Hepatocyte (in vitro differentiated cells): ENCODE measurements at regions not wholly inside any gene's neighbourhood (a gene's known extent, or its start where the extent isn't known, plus 50 kb on each side); places are given as distances from the start of the nearest gene placed in this dataset.

ENCODE experiments used
- DNase-seq: peaks from one replicate; pipeline ENCODE4 v3.0.0-alpha.2; 2016; ENCODE audit warnings: low spot score
- H2AFZ ChIP-seq: fragments of 200-600 bp; sonication (generic); 2 replicates; pipeline ENCODE4 v1.6.0; 2016; ENCODE audit warnings: antibody characterized with exemption, mild to moderate bottlenecking
- H3K27ac ChIP-seq: fragments of 200-600 bp; sonication (generic); 2 replicates; pipeline ENCODE4 v1.5.1; 2016; ENCODE audit warnings: mild to moderate bottlenecking
- H3K27me3 ChIP-seq: fragments of 200-600 bp; sonication (generic); 2 replicates; pipeline ENCODE4 v1.6.1; 2016
- H3K36me3 ChIP-seq: fragments of 200-600 bp; sonication (generic); replicated peaks from 2 replicates; pipeline ENCODE4 v1.5.1; 2016; ENCODE audit warnings: low read depth; ENCODE audit not compliant: insufficient read depth
- H3K4me1 ChIP-seq: fragments of 200-600 bp; sonication (generic); 2 replicates; pipeline ENCODE4 v1.5.1; 2016; ENCODE audit warnings: mild to moderate bottlenecking, moderate library complexity; ENCODE audit not compliant: insufficient read depth
- H3K4me2 ChIP-seq: fragments of 200-600 bp; sonication (generic); 2 replicates; pipeline ENCODE4 v1.6.0; 2016
- H3K4me3 ChIP-seq: fragments of 200-600 bp; sonication (generic); 2 replicates; pipeline ENCODE4 v1.5.1; 2016; ENCODE audit warnings: mild to moderate bottlenecking
- H3K79me2 ChIP-seq: fragments of 200-600 bp; sonication (generic); 2 replicates; pipeline ENCODE4 v1.6.0; 2017; ENCODE audit warnings: mild to moderate bottlenecking
- H3K9me2 ChIP-seq: fragments of 200-600 bp; sonication (generic); replicated peaks from 2 replicates; pipeline ENCODE4 v1.6.0; 2017; ENCODE audit warnings: mild to moderate bottlenecking; ENCODE audit not compliant: insufficient read depth
- H3K9me3 ChIP-seq: fragments of 200-600 bp; sonication (generic); 2 replicates; pipeline ENCODE4 v1.5.1; 2016; ENCODE audit warnings: low read depth, mild to moderate bottlenecking
- H4K20me1 ChIP-seq: fragments of 200-600 bp; sonication (generic); 2 replicates; pipeline ENCODE4 v1.6.0; 2016; ENCODE audit warnings: mild to moderate bottlenecking; ENCODE audit not compliant: insufficient read depth, poor library complexity, severe bottlenecking
- EZH2 ChIP-seq: fragments of 200-600 bp; sonication (generic); IDR thresholded peaks from 2 replicates; pipeline ENCODE4 v1.6.1; 2016; ENCODE audit warnings: antibody characterized with exemption, mild to moderate bottlenecking, borderline replicate concordance
- EZH2phosphoT487 ChIP-seq: fragments of 200-600 bp; sonication (generic); IDR thresholded peaks from one replicate; pipeline ENCODE4 v1.6.1; 2018; ENCODE audit warnings: antibody characterized with exemption, mild to moderate bottlenecking, low read depth, moderate library complexity; ENCODE audit not compliant: unreplicated experiment, severe bottlenecking
- WGBS: methylation state at CpG from one replicate; pipeline ENCODE4 v1.1.6; 2016; ENCODE audit warnings: low lambda C conversion rate; ENCODE audit errors: missing lambda C conversion rate; 5-methylcytosine and 5-hydroxymethylcytosine counted together
- TF ChIP-seq, protein P1 (sequence below): fragments of 200-600 bp; sonication (generic); IDR thresholded peaks from 2 replicates; pipeline ENCODE4 v1.5.1; 2016; ENCODE audit warnings: antibody characterized with exemption, mild to moderate bottlenecking; ENCODE audit not compliant: poor library complexity

DNA sequence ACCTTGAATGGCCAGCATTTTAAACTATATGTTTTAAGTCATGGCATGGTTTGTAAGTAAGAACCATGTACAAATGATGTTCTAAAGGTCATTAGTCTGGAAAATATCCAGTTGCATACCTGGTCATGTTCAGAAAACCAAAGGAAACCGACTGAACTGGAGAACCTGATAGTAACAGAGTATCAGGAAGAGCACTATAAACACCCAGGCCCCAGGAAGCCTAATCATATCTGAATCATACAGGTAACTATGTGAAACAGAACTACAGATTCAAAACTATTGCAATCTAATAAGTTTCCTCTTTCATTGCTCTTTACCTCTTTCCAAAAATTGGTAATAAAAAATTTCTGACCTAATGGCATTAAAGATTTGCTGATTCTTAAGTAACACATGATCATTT lies 500.3 kb downstream of the ARHGEF28 start:
- H3K36me3 ChIP-seq = no peaks in the 10 kb centered on the region
- WGBS = 58% methylated on average over 1 of the region's 1 CpG
- H2AFZ ChIP-seq = no peak overlapping the region
- no peaks in the 10 kb centered on the region for H3K79me2 ChIP-seq
- H3K4me3 ChIP-seq = no peak overlapping the region
- no peaks in the 10 kb centered on the region for H3K9me3 ChIP-seq
- peak overlapping the region; percentile 32 for H3K27ac ChIP-seq
- H4K20me1 ChIP-seq = no peaks in the 10 kb centered on the region
- no peak for DNase-seq
- H3K4me2 ChIP-seq = no peak overlapping the region
- no peaks in the 10 kb centered on the region for H3K27me3 ChIP-seq
- H3K4me1 ChIP-seq = peaks cover 15% of the 10 kb centered on the region
- no peaks in the 10 kb centered on the region for H3K9me2 ChIP-seq
- no peak for TF ChIP-seq EZH2
- TF ChIP-seq, protein P1, sequence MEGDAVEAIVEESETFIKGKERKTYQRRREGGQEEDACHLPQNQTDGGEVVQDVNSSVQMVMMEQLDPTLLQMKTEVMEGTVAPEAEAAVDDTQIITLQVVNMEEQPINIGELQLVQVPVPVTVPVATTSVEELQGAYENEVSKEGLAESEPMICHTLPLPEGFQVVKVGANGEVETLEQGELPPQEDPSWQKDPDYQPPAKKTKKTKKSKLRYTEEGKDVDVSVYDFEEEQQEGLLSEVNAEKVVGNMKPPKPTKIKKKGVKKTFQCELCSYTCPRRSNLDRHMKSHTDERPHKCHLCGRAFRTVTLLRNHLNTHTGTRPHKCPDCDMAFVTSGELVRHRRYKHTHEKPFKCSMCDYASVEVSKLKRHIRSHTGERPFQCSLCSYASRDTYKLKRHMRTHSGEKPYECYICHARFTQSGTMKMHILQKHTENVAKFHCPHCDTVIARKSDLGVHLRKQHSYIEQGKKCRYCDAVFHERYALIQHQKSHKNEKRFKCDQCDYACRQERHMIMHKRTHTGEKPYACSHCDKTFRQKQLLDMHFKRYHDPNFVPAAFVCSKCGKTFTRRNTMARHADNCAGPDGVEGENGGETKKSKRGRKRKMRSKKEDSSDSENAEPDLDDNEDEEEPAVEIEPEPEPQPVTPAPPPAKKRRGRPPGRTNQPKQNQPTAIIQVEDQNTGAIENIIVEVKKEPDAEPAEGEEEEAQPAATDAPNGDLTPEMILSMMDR = no peak
- no peak for TF ChIP-seq EZH2phosphoT487

DNA sequence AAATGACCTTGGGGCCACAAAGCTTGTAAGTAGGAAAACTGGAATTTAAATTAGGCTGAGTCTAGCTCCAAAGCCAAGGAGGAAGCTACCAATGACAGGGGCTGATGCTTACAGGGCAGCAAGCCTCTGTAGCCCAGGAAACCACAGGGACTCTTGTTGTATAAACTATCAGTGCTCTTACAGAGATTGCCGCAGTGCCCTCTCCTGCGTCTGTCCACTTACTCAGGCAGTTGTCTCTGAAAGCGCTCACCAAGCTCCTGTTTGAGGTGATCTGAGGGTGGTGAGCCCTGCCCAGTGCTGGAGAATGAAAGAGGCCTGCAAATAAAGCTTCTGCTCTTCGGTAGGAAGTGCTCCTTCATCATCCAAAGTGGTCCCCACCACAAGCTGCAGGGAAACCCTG lies 498.8 kb downstream of the ARHGEF28 start:
- Histone ChIP-seq H2AFZ (no peak overlapping the region), H3K9me3 (no peaks in the 10 kb centered on the region), H3K79me2 (no peaks in the 10 kb centered on the region), H3K9me2 (no peaks in the 10 kb centered on the region), H3K4me3 (no peak overlapping the region), H3K27ac (no peak overlapping the region), H3K4me2 (no peak overlapping the region), H4K20me1 (no peaks in the 10 kb centered on the region), H3K27me3 (no peaks in the 10 kb centered on the region), H3K36me3 (no peaks in the 10 kb centered on the region), H3K4me1 (peaks cover 15% of the 10 kb centered on the region)
- TF ChIP-seq EZH2 = no peak
- no peak for TF ChIP-seq EZH2phosphoT487
- TF ChIP-seq, protein P1 = no peak
- WGBS = 86% methylated on average over 4 of the region's 4 CpGs
- DNase-seq = no peak

DNA sequence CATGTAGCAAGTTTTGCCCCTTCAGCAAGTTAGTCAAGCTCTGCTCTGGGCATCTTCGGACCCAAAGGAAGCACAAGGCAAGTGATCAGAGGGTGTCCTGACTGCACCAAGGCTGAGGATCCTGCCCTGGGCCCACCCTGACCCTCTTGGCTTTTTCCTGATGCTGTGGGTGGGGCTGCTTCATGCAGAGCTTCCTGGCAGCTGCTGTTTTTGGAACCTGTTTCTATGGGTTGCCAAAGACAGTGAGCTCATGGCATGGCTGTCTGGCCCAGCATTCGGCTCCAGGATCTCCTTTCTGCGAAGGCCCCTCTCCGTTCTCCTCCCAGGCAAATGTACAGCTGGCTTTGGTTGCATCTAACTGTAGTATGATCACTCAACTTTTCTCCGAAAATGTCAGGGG lies 497.9 kb downstream of the ARHGEF28 start:
- H3K27ac ChIP-seq = no peak overlapping the region
- H3K4me3 ChIP-seq = no peak overlapping the region
- H3K36me3 ChIP-seq = no peaks in the 10 kb centered on the region
- H3K4me2 ChIP-seq = no peak overlapping the region
- no peaks in the 10 kb centered on the region for H3K79me2 ChIP-seq
- no peak for TF ChIP-seq EZH2
- no peak for TF ChIP-seq EZH2phosphoT487
- TF ChIP-seq, protein P1 = no peak
- DNase-seq = no peak
- H3K27me3 ChIP-seq = no peaks in the 10 kb centered on the region
- H3K9me3 ChIP-seq = no peaks in the 10 kb centered on the region
- H2AFZ ChIP-seq = no peak overlapping the region
- WGBS = 92% methylated on average over 5 of the region's 5 CpGs
- H3K4me1 ChIP-seq = peaks cover 15% of the 10 kb centered on the region
- no peaks in the 10 kb centered on the region for H4K20me1 ChIP-seq
- no peaks in the 10 kb centered on the region for H3K9me2 ChIP-seq
